ENCODE measurements at regions not wholly inside any gene's neighbourhood (a gene's known extent, or its start where the extent isn't known, plus 50 kb on each side); places are given as distances from the start of the nearest gene placed in this dataset.
"Not testable (repeated sequence)": the region's sequence is repeated elsewhere in the genome, so short reads cannot be mapped to it uniquely, and the experiment has no call there.

DNA sequence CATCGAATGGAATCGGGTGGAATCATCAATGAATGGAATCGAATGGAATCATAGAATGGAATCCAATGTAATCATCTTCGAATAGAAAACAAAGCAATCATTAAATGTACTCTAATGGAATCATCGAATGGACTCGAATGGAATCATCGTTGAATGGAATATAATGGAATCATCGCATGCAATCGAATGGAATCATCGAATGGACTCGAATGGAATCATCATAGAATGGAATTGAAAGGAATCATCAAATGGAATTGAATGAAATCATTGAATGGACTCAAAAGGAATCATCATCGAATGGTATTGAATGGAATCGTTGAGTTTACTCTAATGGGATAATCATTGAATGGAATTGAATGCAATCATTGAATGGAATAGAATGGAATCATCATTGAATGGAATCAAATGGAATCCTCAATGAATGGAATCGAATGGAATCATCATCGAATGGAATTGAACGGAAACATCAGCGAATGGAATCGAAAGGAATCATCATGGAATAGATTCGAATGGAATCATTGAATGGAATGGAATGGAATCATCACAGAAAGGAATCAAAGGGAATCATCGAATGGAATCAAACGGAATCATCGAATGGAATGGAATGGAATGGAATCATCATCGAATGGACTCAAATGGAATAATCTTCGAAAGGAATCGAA is 234.9 kb downstream of the SHCBP1 start:
- H3K27ac ChIP-seq (ENCODE audit: low read depth in 1 of 2, low read length in 1 of 2); H3K4me1 ChIP-seq (ENCODE audit: control insufficient read depth in 5 of 5, insufficient read depth in 5 of 5, low read length in 5 of 5); H3K36me3 ChIP-seq (ENCODE audit: control insufficient read depth in 4 of 4, insufficient read depth in 4 of 4, low read length in 4 of 4); H3K9ac ChIP-seq (ENCODE audit: insufficient read depth in 1 of 2, low read length in 2 of 2); H3K27me3 ChIP-seq (ENCODE audit: control insufficient read depth in 3 of 3, insufficient read depth in 3 of 3, low read length in 2 of 3); H3K4me3 ChIP-seq; ATAC-seq (ENCODE audit: insufficient read depth, low FRiP score): not testable (repeated sequence)
- peak in 1 of 3 donors; percentile 54 for DNase-seq
- WGBS, 2 donors = 77 to 78% methylated on average over 23 of the region's 25 CpGs
- peaks cover 0 to 27% (median 8%) of the 10 kb centered on the region in 4 donors for H3K9me3 ChIP-seq (ENCODE audit: control insufficient read depth in 4 of 4, insufficient read depth in 3 of 4, low read length in 3 of 4)

DNA sequence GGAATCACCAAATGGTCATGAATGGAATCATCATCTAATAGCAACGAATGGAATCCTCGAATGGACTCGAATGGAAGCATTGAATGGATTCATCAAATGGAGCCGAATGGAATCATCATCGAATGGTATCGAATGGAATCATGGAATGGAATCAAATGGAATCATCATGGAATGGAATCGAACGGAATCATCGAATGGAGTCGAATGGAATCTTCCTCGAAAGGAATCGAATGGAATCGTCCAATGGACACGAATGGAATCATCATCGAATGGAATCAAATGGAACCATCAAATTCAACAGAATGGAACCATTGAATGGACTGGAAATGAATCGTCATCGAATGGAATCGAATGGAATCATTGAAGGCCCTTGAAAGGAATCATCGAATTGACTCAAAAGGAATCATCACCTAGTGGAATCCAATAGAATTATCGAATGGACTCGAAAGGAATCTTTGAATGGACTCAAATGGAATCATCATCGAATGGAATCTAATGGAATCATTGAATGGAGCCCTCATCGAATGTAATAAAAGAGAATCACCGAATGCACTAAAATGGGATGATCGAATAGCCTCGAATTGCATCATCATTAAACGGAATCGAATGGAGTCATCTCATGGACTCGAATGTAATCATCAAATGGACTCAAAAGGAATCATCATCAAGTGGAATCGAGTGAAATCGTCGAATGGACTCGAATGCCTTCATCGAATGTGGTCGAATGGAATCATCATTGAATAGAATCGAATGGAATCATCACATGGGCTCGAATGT is 236.7 kb downstream of the SHCBP1 start:
- DNase-seq = peak; percentile 15 to 27 (median 24)
- H3K4me1 ChIP-seq (ENCODE audit: control insufficient read depth in 5 of 5, insufficient read depth in 5 of 5, low read length in 5 of 5); H3K27me3 ChIP-seq (ENCODE audit: control insufficient read depth in 3 of 3, insufficient read depth in 3 of 3, low read length in 2 of 3); H3K27ac ChIP-seq (ENCODE audit: low read depth in 1 of 2, low read length in 1 of 2); H3K36me3 ChIP-seq (ENCODE audit: control insufficient read depth in 4 of 4, insufficient read depth in 4 of 4, low read length in 4 of 4); H3K4me3 ChIP-seq; H3K9ac ChIP-seq (ENCODE audit: insufficient read depth in 1 of 2, low read length in 2 of 2); ATAC-seq (ENCODE audit: insufficient read depth, low FRiP score): not testable (repeated sequence)
- WGBS, 2 donors = 73 to 75% methylated on average over 37 of the region's 37 CpGs
- H3K9me3 ChIP-seq (ENCODE audit: control insufficient read depth in 4 of 4, insufficient read depth in 3 of 4, low read length in 3 of 4) = peaks cover 0 to 24% (median 8%) of the 10 kb centered on the region in 4 donors

DNA sequence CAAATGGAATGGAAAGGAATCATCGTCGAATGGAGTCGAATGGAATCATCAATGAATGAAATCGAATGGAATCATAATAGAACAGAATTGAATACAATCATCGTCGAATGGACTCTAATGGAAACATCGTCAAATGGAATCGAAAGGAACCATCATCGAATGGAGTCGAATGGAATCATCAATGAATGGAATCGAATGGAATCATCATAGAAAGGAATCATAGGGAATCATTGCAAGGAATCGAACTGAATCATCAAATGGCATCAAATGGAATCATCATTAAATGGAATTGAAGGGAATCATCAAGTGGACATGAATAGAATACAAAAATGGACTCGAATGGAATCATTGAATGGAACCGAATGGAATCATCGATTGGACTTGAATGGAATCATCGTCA is 237.6 kb downstream of the SHCBP1 start:
- H3K36me3 ChIP-seq (ENCODE audit: control insufficient read depth in 4 of 4, insufficient read depth in 4 of 4, low read length in 4 of 4); H3K4me3 ChIP-seq; H3K9ac ChIP-seq (ENCODE audit: insufficient read depth in 1 of 2, low read length in 2 of 2); H3K27me3 ChIP-seq (ENCODE audit: control insufficient read depth in 3 of 3, insufficient read depth in 3 of 3, low read length in 2 of 3); ATAC-seq (ENCODE audit: insufficient read depth, low FRiP score); H3K27ac ChIP-seq (ENCODE audit: low read depth in 1 of 2, low read length in 1 of 2); H3K4me1 ChIP-seq (ENCODE audit: control insufficient read depth in 5 of 5, insufficient read depth in 5 of 5, low read length in 5 of 5): not testable (repeated sequence)
- H3K9me3 ChIP-seq (ENCODE audit: control insufficient read depth in 4 of 4, insufficient read depth in 3 of 4, low read length in 3 of 4) = peaks cover 0 to 22% (median 8%) of the 10 kb centered on the region in 4 donors
- WGBS, 2 donors = 76 to 83% methylated on average over 15 of the region's 16 CpGs
- DNase-seq = peak in 1 of 3 donors; percentile 2

DNA sequence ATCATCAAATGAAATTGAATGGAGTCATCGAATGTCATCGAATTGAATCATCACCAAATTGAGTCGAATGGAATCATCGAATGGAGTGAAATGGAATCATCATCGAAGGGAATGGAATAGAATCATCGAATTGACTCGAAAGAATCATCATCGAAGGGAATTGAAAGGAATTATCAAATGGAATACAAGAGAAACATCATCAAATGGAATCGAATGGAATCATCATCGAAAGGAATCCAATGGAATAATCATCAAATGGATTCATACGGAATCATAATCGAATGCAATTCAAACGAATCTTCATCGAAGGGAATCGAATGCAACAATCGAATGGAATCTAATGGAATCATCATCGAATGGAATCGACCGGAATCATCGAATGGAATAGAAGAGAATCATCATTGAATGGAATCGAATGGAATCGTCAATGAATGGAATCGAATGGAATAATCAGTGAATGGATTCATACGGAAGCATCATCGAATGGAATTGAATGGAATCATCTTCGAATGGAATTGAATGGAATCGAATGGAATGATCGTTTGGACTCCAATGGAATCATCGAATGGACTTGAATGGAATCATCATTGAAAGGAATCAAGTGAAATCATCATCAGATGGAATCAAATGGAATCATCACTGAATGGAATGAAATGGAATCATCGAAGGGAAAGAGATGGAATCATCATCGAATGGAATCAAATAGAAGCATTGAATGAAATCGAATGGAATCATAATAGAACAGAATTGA is 238.2 kb downstream of the SHCBP1 start:
- H3K27ac ChIP-seq (ENCODE audit: low read depth in 1 of 2, low read length in 1 of 2); H3K36me3 ChIP-seq (ENCODE audit: control insufficient read depth in 4 of 4, insufficient read depth in 4 of 4, low read length in 4 of 4); H3K4me3 ChIP-seq; H3K9ac ChIP-seq (ENCODE audit: insufficient read depth in 1 of 2, low read length in 2 of 2); H3K27me3 ChIP-seq (ENCODE audit: control insufficient read depth in 3 of 3, insufficient read depth in 3 of 3, low read length in 2 of 3); ATAC-seq (ENCODE audit: insufficient read depth, low FRiP score); H3K4me1 ChIP-seq (ENCODE audit: control insufficient read depth in 5 of 5, insufficient read depth in 5 of 5, low read length in 5 of 5): not testable (repeated sequence)
- WGBS, 2 donors = 82 to 83% methylated on average over 32 of the region's 32 CpGs
- peaks cover 0 to 22% (median 8%) of the 10 kb centered on the region in 4 donors for H3K9me3 ChIP-seq (ENCODE audit: control insufficient read depth in 4 of 4, insufficient read depth in 3 of 4, low read length in 3 of 4)
- peak in 2 of 3 donors; percentile 5 to 18 for DNase-seq

DNA sequence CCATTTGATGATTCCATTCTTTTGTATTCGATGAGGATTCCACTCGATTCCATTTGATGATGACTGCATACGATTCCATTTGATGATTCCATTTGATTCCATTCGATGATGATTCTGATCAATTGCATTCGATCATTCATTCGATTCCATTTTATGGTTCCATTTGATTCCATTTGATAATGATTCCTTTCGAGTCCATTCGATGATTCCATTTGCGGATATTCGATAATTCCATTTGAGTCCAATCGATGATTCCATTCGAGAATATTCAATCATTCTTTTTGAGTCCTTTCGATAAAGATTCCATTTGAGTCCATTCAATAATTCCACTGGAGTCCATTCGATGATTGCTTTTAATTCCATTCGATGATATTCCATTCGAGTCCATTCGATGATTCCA is 239.1 kb downstream of the SHCBP1 start:
- not testable (repeated sequence) for H3K9ac ChIP-seq (ENCODE audit: insufficient read depth in 1 of 2, low read length in 2 of 2); H3K4me1 ChIP-seq (ENCODE audit: control insufficient read depth in 5 of 5, insufficient read depth in 5 of 5, low read length in 5 of 5); DNase-seq; H3K36me3 ChIP-seq (ENCODE audit: control insufficient read depth in 4 of 4, insufficient read depth in 4 of 4, low read length in 4 of 4); H3K4me3 ChIP-seq; ATAC-seq (ENCODE audit: insufficient read depth, low FRiP score); H3K27ac ChIP-seq (ENCODE audit: low read depth in 1 of 2, low read length in 1 of 2); H3K27me3 ChIP-seq (ENCODE audit: control insufficient read depth in 3 of 3, insufficient read depth in 3 of 3, low read length in 2 of 3)
- 87 to 90% methylated on average over 17 of the region's 17 CpGs for WGBS, 2 donors
- peaks cover 0 to 16% (median 6%) of the 10 kb centered on the region in 4 donors for H3K9me3 ChIP-seq (ENCODE audit: control insufficient read depth in 4 of 4, insufficient read depth in 3 of 4, low read length in 3 of 4)

DNA sequence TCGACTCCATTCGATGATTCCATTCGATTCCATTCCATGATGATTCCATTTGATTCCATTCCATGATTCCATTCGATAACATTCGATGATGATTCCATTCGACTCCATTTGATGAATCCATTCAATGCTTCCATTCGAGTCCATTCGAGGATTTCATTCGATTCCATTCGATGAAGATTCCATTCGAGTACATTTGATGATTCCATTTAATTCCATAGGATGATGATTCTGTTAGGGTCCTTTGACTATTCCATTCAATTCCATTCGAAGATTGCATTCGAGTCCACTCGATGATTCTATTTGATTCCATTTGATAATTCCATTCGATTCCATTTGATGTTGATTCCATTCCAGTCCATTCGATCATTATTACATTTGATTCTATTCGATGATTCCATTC is 239.8 kb downstream of the SHCBP1 start:
- not testable (repeated sequence) for H3K36me3 ChIP-seq (ENCODE audit: control insufficient read depth in 4 of 4, insufficient read depth in 4 of 4, low read length in 4 of 4); ATAC-seq (ENCODE audit: insufficient read depth, low FRiP score); H3K4me1 ChIP-seq (ENCODE audit: control insufficient read depth in 5 of 5, insufficient read depth in 5 of 5, low read length in 5 of 5); H3K27me3 ChIP-seq (ENCODE audit: control insufficient read depth in 3 of 3, insufficient read depth in 3 of 3, low read length in 2 of 3); H3K9ac ChIP-seq (ENCODE audit: insufficient read depth in 1 of 2, low read length in 2 of 2); H3K4me3 ChIP-seq; H3K27ac ChIP-seq (ENCODE audit: low read depth in 1 of 2, low read length in 1 of 2)
- H3K9me3 ChIP-seq (ENCODE audit: control insufficient read depth in 4 of 4, insufficient read depth in 3 of 4, low read length in 3 of 4) = peaks cover 0 to 15% (median 6%) of the 10 kb centered on the region in 4 donors
- peak in 1 of 3 donors; percentile 1 for DNase-seq
- WGBS, 2 donors = 81 to 84% methylated on average over 17 of the region's 17 CpGs
